ENCODE measurements at regions not wholly inside any gene's neighbourhood (a gene's known extent, or its start where the extent isn't known, plus 50 kb on each side); places are given as distances from the start of the nearest gene placed in this dataset.

DNA sequence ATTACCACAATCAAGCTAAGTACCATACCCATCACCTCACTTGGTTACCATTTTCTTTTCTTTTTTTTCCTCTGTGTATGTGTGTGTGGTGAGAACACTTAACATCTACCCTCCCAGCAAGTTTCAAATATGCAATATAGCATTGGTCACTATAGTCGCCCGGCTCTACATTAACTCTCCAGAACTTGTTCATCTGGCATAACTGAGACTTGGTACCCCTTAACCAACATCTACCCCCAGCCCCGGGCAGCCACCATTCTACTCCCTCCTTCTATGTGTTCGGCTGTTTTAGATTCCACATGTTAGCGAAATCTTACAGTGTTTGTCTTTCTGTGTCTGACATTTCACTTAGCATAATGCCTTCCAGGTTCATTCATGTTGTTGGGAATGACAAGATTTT, 89.0 kb upstream of the TOP1 start:
- WGBS, 2 experiments (ENCODE audit: insufficient coverage in 1 of 2, insufficient read length in 1 of 2), result 92% methylated on average over 5 of the region's 5 CpGs
- no peak for DNase-seq
- no peaks in the 10 kb centered on the region for H3K9me3 Mint-ChIP-seq

DNA sequence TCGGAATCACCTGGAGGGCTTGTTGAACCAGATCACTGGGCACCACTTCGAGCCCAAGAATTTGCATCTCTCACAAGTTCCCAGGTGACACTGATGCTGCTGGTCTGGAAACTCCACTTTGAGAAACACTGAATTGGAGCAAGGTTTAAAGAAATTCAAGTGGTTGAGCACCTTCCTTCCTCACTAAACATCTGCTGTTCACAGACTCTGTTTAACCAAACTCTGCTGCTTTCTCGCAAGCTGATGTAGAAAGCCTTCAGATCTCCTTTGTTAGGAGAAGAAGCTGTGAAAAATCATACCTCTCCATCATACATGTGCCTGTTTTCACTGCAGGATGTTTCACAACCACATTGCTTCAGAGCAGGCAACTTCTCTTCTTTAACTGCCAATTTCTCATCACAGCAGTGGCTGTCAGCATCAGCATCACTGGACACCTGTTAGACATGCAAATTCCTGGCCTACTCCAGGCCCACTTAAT, 87.5 kb upstream of the TOP1 start:
- no peaks in the 10 kb centered on the region for H3K9me3 ChIP-seq (ENCODE audit: control insufficient read depth, low read length)
- H3K36me3 Mint-ChIP-seq (ENCODE audit: low read depth), result no peaks in the 10 kb centered on the region
- 90 to 100% methylated on average over 3 of the region's 3 CpGs for WGBS, 2 experiments (ENCODE audit: insufficient coverage in 1 of 2, insufficient read length in 1 of 2)
- no peaks in the 10 kb centered on the region for H3K4me1 ChIP-seq (ENCODE audit: control insufficient read depth, insufficient read depth, low read length)
- H3K9me3 Mint-ChIP-seq, result no peaks in the 10 kb centered on the region
- H3K27ac Mint-ChIP-seq, result no peak overlapping the region
- H3K4me3 ChIP-seq (ENCODE audit: low read length), result no peak overlapping the region
- no peaks in the 10 kb centered on the region for H3K27me3 ChIP-seq (ENCODE audit: control insufficient read depth, insufficient read depth, low read length, poor library complexity, severe bottlenecking)
- H3K9ac ChIP-seq (ENCODE audit: extremely low read depth, low read length, poor library complexity, severe bottlenecking), result no peak overlapping the region
- TF ChIP-seq, protein P1, sequence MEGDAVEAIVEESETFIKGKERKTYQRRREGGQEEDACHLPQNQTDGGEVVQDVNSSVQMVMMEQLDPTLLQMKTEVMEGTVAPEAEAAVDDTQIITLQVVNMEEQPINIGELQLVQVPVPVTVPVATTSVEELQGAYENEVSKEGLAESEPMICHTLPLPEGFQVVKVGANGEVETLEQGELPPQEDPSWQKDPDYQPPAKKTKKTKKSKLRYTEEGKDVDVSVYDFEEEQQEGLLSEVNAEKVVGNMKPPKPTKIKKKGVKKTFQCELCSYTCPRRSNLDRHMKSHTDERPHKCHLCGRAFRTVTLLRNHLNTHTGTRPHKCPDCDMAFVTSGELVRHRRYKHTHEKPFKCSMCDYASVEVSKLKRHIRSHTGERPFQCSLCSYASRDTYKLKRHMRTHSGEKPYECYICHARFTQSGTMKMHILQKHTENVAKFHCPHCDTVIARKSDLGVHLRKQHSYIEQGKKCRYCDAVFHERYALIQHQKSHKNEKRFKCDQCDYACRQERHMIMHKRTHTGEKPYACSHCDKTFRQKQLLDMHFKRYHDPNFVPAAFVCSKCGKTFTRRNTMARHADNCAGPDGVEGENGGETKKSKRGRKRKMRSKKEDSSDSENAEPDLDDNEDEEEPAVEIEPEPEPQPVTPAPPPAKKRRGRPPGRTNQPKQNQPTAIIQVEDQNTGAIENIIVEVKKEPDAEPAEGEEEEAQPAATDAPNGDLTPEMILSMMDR (conservative IDR thresholded peaks at IDR 0.05), result no peak
- no peak for DNase-seq
- peaks cover 14% of the 10 kb centered on the region for H3K4me1 Mint-ChIP-seq
- no peak overlapping the region for H3K27ac ChIP-seq (ENCODE audit: low read depth, low read length)
- no peak overlapping the region for H3K4me3 Mint-ChIP-seq
- H3K27me3 Mint-ChIP-seq (ENCODE audit: insufficient read depth), result peaks cover 4% of the 10 kb centered on the region
- no peaks in the 10 kb centered on the region for H3K36me3 ChIP-seq (ENCODE audit: control insufficient read depth, insufficient read depth, low read length)

More for the DNA sequence above, 89.0 kb upstream of the TOP1 start:
- Histone ChIP-seq H3K36me3 (ENCODE audit: control insufficient read depth, insufficient read depth, low read length) (no peaks in the 10 kb centered on the region), H3K4me1 (ENCODE audit: control insufficient read depth, insufficient read depth, low read length) (no peaks in the 10 kb centered on the region), H3K9me3 (ENCODE audit: control insufficient read depth, low read length) (no peaks in the 10 kb centered on the region), H3K27ac (ENCODE audit: low read depth, low read length) (no peak overlapping the region), H3K27me3 (ENCODE audit: control insufficient read depth, insufficient read depth, low read length, poor library complexity, severe bottlenecking) (no peaks in the 10 kb centered on the region), H3K9ac (ENCODE audit: extremely low read depth, low read length, poor library complexity, severe bottlenecking) (no peak overlapping the region), H3K4me3 (ENCODE audit: low read length) (no peak overlapping the region)
- Mint-ChIP-seq H3K4me3 (no peak overlapping the region), H3K27ac (no peak overlapping the region), H3K27me3 (ENCODE audit: insufficient read depth) (peaks cover 2% of the 10 kb centered on the region), H3K36me3 (ENCODE audit: low read depth) (no peaks in the 10 kb centered on the region), H3K4me1 (peaks cover 2% of the 10 kb centered on the region)
- TF ChIP-seq, protein P1 (conservative IDR thresholded peaks at IDR 0.05), result no peak

DNA sequence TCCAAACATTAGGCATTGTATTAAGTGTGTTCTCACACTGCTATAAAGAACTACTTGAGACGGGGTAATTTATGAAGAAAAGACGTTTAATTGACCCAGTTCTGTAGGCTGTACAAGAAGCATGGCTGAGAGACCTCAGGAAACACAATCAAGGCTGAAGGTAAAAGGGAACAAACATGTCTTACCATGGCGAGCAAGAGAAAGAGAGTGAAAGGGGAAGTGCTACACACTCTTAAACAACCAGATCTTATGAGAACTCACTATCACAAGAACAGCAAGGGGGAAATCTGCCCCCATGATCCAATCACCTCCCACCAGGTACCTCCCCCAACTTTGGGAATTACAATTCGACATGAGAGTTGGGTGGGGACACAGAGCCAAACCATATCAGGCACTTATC, 86.6 kb upstream of the TOP1 start:
- no peak overlapping the region for H3K9ac ChIP-seq (ENCODE audit: extremely low read depth, low read length, poor library complexity, severe bottlenecking)
- 81 to 95% methylated on average over 4 of the region's 4 CpGs for WGBS, 2 experiments (ENCODE audit: insufficient coverage in 1 of 2, insufficient read length in 1 of 2)
- Mint-ChIP-seq H3K4me1 (peaks cover 18% of the 10 kb centered on the region), H3K4me3 (no peak overlapping the region), H3K27me3 (ENCODE audit: insufficient read depth) (peaks cover 4% of the 10 kb centered on the region), H3K27ac (no peak overlapping the region), H3K36me3 (ENCODE audit: low read depth) (no peaks in the 10 kb centered on the region), H3K9me3 (no peaks in the 10 kb centered on the region)
- no peak overlapping the region for H3K27ac ChIP-seq (ENCODE audit: low read depth, low read length)
- H3K27me3 ChIP-seq (ENCODE audit: control insufficient read depth, insufficient read depth, low read length, poor library complexity, severe bottlenecking), result no peaks in the 10 kb centered on the region
- no peak for DNase-seq
- no peaks in the 10 kb centered on the region for H3K9me3 ChIP-seq (ENCODE audit: control insufficient read depth, low read length)
- H3K36me3 ChIP-seq (ENCODE audit: control insufficient read depth, insufficient read depth, low read length), result no peaks in the 10 kb centered on the region
- H3K4me3 ChIP-seq (ENCODE audit: low read length), result no peak overlapping the region
- no peaks in the 10 kb centered on the region for H3K4me1 ChIP-seq (ENCODE audit: control insufficient read depth, insufficient read depth, low read length)
- TF ChIP-seq, protein P1 (conservative IDR thresholded peaks at IDR 0.05), result no peak
